ENCODE measurements at regions not wholly inside any gene's neighbourhood (a gene's known extent, or its start where the extent isn't known, plus 50 kb on each side); places are given as distances from the start of the nearest gene placed in this dataset.

- DNase-seq (ENCODE audit: low spot score): no peak
Measured at GRCh38 chr1:14441302-14441741, 157.2 kb upstream of the KAZN start.

DNA sequence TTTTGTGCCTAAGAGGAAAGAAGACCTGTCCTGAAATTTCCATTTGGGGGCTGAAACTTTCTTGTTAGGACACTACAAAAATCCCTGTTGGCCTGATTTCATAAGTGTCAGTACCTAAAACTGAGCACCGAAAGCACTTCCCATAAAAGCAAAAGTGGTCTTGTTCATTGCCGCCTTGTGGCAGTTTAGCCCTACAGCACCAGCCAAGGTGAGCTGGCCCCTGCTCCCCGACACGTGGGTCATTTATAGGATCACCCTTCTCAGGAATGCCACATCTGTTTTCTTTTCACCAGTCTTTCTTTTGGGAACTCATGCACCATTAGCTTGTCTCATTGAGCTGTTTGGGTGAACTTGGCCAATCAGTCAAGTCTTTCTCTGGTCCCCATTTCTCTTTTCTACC is 155.8 kb upstream of the KAZN start:
- DNase-seq (ENCODE audit: low spot score): no peak

DNA sequence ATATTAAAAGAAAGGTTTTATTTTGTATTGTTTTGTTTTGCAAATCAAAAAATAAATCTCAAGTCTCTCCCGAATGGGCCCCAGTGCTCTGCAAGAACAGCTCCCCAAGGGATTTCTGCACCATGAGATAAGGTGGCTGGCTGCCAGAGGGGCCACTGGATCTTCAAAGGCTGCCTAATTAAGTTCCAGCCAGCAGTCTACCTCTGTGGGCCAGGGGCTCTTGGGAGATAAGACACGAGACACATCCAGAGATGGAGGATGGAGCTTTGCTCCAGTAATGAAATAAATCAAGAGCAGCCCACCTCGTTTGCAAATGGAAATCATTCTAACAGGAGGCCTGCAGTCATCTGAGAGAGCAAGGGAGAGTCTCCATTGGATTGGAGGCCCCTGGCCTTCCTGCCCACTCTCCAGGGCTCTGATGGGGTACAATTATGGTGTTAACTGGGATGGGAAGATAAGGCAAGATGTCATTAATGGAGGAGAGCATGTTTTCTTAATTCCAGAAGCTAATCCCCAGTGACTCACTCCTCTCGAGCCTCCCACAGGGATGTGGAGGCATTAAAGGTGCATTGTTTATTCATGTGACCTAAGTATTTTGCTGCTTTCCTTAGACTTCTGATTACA is 155.2 kb upstream of the KAZN start:
- no peak for DNase-seq (ENCODE audit: low spot score)

- DNase-seq (ENCODE audit: low spot score): no peak
Measured at GRCh38 chr1:14451217-14451616, 147.3 kb upstream of the KAZN start.

DNA sequence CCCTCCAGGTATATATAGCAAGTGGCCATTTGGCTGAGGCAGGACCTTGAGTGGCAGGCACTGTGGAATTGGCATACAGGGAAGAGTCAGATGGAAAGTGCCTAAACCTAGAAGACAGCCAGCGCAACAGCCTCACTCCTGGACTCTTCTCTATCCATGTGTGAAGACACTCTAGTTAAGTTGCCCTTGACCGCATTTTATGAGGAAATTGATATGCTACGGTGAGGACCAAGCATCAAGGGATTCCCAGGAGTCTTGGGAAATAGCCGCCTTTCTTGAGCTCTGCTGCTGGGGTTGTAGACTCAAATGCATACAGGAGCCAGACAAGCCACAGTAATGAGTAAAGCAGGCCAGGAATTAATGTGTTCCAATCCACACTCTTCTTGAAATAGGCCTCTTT is 145.9 kb upstream of the KAZN start:
- DNase-seq (ENCODE audit: low spot score): no peak

DNA sequence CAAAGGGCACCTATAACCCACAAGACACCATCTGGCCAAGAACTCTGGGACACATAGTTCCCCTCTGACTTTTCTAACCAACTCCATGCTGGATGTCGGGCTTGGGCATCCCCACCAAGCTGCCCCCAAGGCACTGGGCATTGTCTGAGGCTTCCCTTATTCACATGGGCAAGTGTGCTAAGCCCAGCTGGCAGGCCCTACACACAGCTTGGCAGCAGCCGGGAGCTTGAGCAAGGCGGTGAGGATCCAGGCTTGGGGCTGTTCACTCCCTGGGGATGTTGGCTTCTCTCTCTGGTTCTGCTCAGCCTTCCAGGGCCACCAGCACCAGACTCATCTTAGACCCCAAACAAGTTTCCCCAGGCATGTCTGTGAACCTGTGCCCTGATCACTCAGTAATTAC is 138.3 kb upstream of the KAZN start:
- DNase-seq (ENCODE audit: low spot score): no peak

DNA sequence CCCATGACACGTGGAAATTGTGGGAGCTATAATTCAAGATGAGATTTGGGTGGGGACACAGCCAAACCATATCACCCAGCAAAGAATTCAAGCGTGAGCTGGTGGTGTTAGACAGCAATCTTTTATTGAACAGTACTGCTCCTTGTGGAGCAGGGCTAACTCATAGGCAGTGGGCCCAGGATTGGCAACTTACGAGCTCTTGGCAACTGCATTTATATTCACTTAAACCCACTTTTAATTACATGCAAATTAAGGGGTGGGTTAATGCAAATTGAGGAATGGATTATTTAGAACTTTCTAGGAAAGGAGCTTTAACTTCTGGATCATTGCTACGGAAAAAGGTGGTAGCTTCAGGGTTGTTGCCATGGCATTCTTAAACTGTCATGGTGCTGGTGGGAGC is 135.6 kb upstream of the KAZN start:
- no peak for DNase-seq (ENCODE audit: low spot score)

- no peak for DNase-seq (ENCODE audit: low spot score)
Measured at GRCh38 chr1:14466006-14466405, 132.5 kb upstream of the KAZN start.

- no peak for DNase-seq (ENCODE audit: low spot score)
Measured at GRCh38 chr1:14467112-14467511, 131.4 kb upstream of the KAZN start.

DNA sequence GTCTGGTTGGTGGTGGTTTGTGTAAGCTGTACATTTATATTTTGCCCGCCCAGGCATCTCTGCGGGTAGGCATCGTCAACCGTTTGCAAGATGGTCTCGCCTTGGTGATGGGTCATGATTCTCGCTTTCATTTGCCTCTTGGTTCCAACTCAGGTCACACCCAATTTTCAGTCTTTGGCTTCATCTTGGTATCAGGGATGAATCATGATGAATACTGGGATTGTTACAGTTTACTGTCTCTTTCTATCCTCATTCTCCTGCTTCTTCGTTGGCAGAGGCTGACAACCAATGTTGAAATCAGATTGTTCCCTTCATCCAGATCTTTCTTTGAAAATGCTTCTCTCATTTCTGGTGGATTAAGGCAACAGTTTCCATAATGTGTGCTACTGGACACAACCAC is 129.7 kb upstream of the KAZN start:
- no peak for DNase-seq (ENCODE audit: low spot score)

- no peak for DNase-seq (ENCODE audit: low spot score)
Measured at GRCh38 chr1:14470802-14471201, 127.7 kb upstream of the KAZN start.

DNA sequence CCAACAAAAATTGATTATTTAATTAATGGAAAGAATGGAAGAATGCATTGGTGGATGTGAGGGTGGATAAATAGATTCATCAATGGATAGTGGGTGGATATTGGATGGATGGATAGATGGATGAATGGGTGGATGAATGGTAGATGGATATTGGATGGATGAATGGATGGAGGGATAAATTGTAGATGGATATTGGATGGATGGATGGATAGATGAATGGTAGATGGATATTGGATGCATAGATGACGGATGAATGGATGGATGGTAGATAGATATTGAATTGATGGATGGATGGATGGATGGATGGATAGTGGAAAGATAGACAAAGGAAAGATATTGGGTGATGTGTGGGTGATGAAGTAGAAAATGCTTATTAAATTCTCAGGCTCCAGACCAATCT is 123.6 kb upstream of the KAZN start:
- DNase-seq (ENCODE audit: low spot score): no peak

DNA sequence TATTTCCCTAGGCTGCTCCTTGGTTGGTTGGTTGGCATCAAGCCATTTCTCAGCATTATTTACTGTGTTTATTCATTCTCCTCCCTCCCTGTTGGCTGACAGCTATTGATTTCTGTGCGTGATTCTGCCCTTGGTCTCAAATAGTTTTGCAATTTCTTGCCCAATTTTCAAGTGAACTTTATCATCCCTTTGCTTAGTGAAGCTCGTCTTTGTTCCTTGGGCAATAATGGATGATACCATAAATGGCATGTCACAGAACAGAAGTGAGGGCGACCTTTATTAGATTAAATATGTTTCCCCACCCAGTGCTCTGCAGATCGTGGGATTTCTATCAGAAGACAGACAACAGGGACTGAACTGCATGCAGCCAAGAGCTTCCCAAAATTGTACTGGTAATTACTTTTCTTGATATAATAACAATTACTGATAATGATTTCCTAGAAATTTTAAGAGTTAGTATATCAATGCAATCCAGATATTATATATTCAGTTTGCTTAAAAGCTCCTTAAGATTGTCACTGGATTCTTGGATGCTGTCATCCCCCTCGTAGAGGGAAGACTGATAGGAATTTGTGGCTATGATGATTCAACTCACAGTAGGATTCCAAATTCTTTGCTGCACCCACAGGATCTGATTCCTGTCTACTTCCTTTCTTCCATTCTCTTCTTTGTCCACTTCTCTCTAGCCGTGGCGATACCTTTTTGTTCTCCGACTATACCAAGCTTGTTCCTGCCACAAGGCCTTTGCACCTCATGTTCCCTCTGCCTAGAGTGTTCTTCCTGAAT is 122.1 kb upstream of the KAZN start:
- DNase-seq (ENCODE audit: low spot score): no peak

GRCh38 chr1:14478120-14478519 is 120.4 kb upstream of the KAZN start:
- no peak for DNase-seq (ENCODE audit: low spot score)

DNA sequence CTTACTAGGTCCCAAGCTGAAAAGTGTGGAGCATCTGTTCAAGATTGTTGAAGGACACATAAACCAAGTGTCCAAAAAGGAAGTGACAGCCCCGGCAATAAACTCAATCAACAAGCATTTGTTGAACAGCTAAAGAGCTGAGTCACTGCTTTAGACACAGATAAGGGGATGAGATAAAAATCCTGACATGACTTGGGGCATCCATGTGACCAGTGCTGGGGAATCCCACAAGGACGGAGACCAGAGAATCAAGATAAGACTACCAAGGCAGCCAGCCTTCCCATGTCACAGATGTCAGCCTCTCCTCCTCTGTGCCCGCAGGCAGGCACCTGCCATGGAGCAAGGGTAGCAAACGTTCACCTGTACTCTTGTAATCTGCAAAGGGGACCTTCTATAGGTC is 118.6 kb upstream of the KAZN start:
- no peak for DNase-seq (ENCODE audit: low spot score)

DNA sequence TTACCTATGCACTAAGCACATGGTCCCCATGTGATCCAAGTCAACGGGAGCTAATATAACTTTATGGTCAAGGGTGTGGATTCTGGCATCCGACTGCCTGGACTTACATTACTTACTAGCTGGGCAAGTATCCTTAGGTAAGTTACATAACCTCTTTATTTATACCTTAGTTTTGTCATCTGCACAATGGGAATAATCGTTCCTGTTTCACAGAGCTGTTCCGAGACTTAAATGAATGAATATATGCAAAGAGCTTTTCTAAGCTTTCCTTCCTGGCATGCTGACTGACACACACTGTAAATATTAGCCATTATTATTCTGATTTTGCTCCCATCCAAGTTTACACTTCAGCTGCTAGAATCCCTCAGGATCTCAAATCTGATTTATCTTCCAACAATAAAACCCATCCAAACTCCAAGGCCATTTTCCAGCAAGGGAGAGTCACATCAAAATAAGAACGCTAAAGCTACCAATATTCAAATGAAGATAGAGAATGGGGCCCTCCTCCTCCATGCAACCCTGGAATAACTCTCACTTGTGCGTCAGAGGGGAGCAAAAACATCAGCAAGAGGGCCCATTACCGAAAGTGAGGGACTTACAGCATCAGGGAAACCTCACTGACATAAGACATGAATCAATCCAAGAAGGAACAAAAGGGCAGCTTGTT is 115.6 kb upstream of the KAZN start:
- DNase-seq (ENCODE audit: low spot score): no peak

GRCh38 chr1:14485285-14485684 is 113.2 kb upstream of the KAZN start:
- no peak for DNase-seq (ENCODE audit: low spot score)

GRCh38 chr1:14486401-14487201 is 111.9 kb upstream of the KAZN start:
- DNase-seq (ENCODE audit: low spot score): no peak

GRCh38 chr1:14487671-14488070 is 110.8 kb upstream of the KAZN start:
- DNase-seq (ENCODE audit: low spot score): no peak

GRCh38 chr1:14494911-14495310 is 103.6 kb upstream of the KAZN start:
- DNase-seq (ENCODE audit: low spot score): no peak

GRCh38 chr1:14495381-14495780 is 103.1 kb upstream of the KAZN start:
- no peak for DNase-seq (ENCODE audit: low spot score)

DNA sequence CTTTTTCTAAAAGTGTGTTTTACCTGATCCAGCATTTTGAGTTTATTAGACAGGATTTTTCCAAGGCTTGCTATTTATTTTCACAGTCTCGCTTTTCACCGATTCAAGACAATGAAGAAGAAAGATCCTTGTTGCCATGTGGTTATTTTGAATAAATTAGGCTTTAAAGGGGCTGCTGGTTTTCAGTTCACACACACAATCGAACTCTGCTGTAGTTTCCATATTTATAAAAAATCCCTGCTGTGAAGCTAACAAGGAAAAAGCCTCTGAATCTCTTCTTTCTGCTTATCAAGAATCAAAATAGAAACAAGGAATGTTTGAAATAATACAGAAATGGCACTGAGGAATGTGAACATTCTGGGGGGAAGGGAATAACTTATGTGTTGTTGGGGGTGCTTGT is 102.5 kb upstream of the KAZN start:
- no peak for DNase-seq (ENCODE audit: low spot score)

GRCh38 chr1:14498839-14499238 is 99.6 kb upstream of the KAZN start:
- no peak for DNase-seq (ENCODE audit: low spot score)

Measured in cerebellar cortex (tissue), 1 donor.